ENCODE measurements at regions not wholly inside any gene's neighbourhood (a gene's known extent, or its start where the extent isn't known, plus 50 kb on each side); places are given as distances from the start of the nearest gene placed in this dataset.
"Not testable (repeated sequence)": the region's sequence is repeated elsewhere in the genome, so short reads cannot be mapped to it uniquely, and the experiment has no call there.

DNA sequence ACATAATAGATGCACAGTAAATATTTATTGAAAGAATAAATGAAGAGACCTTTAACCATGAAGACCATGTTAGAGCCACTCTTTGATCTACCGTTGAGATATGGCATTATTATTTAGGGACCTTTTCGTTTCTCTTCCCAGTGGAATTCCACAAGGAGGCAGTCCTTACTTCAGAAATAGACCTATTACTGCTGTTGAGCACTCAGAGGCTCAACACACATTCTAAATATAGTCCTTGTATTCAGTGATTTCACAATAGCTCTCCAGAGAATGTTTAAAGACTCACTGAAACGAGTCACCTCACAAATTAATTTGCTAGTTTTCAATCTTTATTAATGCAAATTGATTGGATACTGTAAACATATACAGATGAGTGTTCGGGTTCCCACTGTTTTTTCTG lies 603.8 kb downstream of the CDH8 start:
- no peak for DNase-seq (ENCODE audit: low read depth)

DNA sequence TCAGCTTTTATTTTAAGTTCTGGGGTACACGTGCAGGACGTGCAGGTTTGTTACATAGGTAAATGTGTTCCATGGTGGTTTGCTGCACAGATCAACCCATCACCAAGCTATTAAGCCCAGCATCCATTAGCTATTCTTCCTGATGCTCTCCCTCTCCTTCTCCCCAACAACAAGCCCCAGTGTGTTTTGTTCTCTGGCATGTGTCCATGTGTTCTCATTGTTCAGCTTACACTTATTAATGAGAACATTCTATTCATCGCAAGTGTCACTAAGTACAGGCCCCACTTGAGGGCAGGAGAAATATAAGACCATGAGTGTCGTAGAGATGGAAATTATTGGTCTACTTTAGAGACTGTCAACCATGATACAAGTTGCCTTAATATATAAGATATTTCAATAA lies 615.1 kb downstream of the CDH8 start:
- DNase-seq (ENCODE audit: low read depth) = no peak

DNA sequence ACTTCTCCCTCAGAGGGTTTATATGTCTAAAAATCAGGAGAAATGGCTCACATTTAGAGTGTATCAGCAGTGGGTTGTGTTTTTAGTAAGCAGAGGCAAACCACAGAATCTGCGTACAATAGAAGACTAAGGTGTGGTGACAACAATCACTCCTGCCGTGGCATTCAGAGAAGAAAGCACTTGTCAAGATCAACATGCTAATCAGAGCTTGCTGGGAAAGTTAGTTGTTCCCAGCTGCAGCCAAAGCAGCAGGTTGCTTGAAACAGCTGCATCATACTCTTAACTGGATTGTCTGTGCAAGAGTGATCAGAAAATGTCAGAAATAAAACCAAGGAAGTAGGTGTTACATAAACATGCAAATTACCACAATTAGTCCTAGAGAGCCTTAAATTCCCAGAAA lies 616.4 kb downstream of the CDH8 start:
- no peak for DNase-seq (ENCODE audit: low read depth)

DNA sequence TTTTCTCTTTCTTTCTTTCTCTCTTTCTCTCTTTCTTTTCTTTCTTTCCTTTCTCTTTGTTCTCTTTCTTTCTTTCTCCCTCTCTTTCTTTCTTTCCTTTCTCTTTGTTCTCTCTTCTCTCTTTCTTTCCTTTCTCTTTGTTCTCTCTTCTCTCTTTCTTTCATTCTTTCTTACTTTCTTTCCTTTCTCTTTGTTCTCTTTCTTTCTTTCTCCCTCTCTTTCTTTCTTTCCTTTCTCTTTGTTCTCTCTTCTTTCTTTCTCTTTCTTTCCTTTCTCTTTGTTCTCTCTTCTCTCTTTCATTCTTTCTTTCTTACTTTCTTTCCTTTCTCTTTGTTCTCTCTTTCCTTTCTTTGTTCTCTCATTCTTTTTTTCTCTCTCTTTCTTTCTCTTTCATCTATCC lies 617.4 kb downstream of the CDH8 start:
- not testable (repeated sequence) for DNase-seq (ENCODE audit: low read depth)

DNA sequence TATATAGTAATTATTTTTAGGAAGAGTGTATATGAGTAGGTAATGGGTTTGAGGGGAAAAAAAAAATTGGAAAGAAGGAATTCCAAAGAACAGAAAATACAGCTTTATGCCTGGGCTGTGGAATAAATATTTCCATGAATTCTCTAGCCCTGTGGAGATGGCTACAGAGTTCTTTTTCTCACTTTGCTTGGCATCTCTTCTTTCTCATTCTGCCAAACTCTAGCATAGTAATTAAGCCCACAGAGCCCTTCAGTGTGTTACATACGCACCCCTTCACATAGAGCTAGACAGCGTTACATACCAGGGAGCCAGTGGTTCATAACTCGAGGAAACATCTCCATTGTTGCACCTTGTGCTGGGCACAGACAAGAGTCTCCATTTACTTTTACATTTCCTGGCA lies 621.1 kb downstream of the CDH8 start:
- no peak for DNase-seq (ENCODE audit: low read depth)

DNA sequence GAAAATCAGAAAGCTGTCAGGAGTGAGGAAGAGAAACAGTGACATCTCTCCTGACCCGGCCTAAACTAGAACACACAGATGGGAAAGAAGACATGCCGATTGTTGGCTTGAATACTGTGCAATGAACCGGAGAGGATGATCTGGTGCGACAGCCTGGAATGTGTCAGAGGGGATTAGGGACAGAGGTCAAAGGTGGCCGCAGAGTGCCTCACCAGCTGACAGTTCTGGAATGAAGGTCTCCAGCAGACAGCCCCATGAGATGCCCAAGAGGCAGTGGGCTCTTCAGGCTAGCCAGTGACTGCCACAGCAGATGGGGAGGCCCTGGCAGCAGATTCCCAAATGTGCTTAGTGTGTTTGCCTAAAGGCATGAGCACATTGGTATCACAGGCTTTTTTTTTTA lies 623.2 kb downstream of the CDH8 start:
- no peak for DNase-seq (ENCODE audit: low read depth)

DNA sequence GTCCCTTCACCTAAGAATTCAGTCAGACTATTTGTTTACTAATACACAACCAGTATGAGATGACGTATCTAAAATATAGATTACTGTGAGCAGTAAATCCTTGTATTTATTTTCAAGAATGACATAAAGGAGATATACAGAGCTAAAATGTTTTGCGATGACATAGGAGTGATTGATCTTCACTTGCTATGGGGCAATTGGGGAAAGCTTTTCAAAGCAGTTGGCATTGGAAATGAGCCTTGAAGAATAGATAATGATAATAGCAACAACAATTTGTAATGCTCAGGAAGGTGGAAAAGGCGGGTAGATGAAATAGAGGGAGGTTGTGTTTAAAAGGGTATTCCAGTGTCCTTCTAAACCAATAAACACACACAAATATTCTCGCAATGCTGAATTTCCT lies 623.7 kb downstream of the CDH8 start:
- DNase-seq (ENCODE audit: low read depth) = no peak

DNA sequence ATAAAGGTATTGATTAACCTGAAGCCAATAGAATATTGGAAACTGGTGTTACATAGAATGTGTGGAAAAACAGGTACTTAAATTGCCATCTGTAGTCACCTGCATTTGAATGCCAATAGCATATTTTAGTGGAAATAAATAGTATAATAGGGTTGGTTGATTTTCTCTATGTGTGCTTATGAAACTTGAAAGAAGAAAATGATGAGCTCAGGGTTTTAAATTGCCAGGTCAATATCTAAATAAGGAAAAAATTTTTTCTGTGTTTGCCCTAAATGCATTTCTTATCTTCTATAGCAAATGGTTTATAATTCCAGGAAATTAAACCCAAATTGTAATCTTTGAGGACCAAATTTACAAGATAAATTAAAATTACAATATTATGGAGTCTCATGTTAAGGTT lies 626.6 kb downstream of the CDH8 start:
- DNase-seq (ENCODE audit: low read depth) = no peak

DNA sequence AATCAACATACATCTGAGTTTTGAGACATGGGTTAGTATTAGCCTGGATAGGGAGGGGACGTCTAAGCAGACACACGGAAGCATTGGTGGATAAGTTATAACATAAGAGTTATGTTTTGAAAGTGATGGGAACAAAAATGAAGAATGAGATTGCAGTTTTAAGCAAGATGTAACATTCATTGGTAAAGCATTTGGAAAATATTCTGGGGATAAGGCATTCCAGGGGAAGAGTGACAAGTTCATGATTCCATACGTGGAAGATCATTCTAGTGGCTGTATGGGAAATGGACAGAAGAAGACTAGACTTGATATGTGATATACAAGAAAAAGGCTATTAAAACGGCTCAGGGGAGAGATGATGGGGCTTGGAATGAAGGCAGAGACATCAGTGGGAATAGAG lies 632.9 kb downstream of the CDH8 start:
- no peak for DNase-seq (ENCODE audit: low read depth)

DNA sequence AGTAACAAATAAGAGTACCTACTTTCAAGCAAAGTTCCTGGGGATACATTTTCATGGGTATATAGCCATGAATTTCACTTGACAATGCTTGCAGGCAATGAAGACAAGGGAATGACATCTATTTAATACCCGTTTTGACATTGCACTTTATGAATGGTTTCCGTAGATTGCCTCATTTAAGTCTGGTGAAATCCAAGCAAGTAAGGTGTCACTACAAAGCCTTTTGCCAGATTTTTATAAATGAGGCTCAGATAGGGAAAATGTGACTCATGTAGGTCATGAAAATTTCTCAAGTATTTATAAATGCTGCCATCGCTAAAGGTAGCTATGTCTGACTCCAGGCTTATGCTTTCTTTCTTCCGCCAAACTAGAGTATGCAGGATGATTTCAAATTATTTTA lies 644.3 kb downstream of the CDH8 start:
- DNase-seq (ENCODE audit: low read depth) = no peak

DNA sequence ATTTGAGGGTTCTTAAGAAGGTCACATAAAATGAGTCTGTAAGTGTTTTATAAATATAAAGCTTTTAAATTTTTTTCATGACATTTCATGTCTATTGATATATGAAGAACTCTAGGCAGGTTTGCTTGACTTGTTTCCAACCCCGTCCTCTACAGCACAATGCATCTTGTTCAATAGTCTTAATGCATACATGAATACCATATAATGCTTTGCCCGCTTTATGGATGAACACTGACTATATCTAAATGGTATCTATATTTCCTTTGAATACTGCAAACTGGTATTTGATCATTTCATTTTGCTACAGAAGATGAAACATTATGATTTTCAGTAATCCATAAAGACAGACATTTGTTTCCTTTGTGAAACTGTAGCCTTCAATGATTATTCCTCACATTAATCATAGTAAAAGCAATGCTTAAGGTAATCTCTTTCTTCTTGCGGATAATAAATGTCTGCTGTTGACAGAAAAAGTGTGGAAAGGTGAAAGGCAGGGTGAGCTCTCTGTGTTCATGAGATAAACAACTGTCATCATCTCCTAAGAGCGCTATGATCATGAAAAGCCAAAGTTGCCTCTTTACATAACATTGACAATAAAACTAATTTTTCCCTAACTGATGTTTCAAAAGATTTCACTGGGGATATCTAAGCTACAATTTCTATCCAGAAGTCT lies 645.1 kb downstream of the CDH8 start:
- no peak for DNase-seq (ENCODE audit: low read depth)

DNA sequence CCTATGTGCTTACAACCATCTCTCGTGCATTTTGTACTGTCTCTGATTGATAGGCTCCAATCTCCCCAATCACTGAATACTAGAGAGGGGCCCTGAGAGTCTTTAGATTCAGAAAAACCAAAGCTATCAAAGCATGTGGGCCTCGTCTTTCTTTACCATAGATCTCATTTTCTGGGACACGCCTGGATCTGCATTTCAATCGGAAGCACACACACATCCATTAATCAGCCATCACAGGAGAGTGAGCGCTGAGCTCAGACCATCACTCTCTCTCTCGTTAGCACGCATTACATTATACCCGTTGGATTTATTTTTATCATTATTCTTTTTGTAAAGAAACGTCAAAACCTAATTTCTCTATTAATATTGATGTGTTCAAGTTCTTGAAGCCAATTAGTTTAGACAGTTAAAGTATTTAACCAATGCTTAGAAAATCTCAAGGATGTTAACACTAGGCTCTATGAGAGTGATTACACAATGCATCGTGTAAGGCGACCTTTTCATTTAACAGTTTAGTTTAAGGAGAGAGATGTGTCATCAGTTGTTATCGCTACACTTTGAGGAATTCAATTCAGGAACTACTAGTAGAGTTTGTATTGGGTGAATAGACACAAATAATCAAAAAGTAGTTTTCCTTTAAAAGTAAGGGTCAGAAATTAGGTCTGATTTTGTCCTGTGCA lies 650.7 kb downstream of the CDH8 start:
- no peak for DNase-seq (ENCODE audit: low read depth)

DNA sequence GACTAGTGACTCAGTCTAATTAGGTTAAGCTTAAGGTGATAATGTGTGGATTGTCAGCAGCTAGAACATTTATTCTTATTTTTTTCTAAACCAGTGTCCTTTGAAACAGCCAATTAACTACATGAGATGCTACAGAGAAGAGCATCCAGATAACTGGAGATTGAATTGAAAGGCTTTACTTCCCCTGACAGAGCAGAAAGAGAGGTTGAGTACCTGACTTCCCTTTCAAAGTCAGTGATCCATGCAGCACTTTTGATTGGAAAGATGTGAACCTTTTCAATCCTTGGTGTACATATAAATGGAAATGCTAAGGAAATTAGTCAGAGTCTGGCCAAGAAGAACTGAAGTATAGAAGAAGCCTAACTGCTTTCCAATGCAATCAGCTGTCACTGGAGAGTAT lies 653.8 kb downstream of the CDH8 start:
- DNase-seq (ENCODE audit: low read depth) = no peak

DNA sequence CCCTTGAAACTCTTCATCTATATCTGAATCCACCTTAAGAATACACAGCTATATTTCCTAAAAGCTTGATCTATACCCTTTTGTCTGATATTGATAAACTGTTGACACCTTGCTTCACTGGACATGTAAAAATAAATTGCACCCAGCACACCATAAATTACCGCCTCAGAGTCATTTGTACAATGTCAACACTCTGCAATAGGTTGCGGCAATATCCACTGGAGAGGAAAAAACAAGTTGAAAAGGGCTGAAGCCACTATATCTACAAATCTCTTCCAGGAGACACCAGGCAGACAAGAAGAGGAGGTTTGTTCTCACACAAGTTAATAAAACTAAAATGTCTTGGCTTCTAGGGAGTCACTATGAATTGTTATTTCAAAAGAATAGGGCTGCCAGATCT lies 656.9 kb downstream of the CDH8 start:
- DNase-seq (ENCODE audit: low read depth) = no peak

DNA sequence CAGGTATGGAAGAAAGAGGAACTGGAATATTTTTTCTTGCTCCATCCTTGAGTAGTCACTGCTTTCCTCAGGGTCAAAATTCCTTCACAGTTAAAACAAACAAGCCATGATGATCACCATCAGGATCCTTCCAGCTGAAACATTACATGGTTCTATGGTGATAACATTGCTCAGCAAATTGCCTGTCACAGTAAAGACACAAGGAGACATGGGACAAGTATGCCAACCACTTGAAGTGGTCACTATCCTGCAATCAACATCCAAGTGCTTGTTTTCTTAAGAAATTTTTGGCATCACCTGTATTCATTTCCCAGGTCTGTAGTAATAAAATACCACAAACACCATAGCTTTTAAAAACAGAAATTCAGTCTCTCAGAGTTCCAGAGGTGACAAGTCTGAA lies 662.2 kb downstream of the CDH8 start:
- DNase-seq (ENCODE audit: low read depth) = no peak

DNA sequence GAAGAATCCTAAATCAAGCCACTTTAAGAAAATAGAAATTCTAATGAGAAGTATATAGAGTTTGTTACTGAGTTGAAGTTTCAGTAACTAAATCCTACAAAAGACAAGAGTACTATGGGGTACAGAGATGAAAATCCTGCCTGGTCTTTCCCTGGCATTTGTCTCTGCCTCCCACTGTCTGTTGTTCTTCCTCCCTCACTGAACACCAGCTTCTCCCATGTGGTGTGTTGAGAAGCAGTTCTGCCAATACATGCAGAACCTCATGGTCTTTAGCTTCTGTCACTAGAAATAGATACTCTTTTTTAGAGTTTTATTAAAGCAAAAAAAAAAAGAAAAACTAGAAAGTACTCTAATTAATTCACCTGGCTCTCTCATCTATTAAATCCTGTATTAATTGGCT lies 664.4 kb downstream of the CDH8 start:
- DNase-seq (ENCODE audit: low read depth) = no peak

DNA sequence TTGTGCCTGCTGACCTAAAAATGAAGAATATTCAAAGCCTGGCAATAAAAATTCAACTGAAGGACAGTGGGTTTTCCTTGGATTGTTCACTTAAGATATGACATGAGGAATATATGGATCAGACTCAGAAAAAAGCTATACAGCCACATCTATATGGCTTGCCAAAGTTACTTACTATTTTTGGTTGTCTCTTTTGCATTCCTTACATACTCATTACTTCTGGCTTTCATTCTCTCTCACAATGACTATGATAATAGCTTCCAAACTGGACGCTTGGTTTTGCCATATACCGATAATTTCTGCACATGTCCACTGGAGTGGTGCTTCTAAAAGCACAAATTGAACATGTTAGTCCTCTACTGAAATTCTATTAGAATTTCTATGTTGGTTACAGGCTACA lies 664.9 kb downstream of the CDH8 start:
- DNase-seq (ENCODE audit: low read depth) = no peak

DNA sequence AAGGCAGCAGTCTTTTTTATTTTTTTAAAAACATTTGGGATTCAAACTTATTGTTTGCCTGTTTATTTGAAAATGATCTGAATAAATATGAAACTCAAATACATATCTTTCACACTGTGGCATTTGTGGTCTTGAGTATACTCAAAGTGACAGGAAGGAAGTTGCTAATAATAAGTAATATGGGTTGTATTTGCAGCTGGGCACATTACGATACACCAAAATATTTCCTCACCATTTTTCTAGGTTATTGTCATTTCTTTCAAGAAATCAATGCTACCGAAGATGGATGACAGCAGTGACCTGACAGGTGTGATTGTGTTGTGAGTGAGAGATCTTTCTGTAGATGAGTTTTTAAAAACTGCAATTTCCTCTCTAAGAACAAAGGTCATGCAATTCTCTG lies 665.7 kb downstream of the CDH8 start:
- no peak for DNase-seq (ENCODE audit: low read depth)

DNA sequence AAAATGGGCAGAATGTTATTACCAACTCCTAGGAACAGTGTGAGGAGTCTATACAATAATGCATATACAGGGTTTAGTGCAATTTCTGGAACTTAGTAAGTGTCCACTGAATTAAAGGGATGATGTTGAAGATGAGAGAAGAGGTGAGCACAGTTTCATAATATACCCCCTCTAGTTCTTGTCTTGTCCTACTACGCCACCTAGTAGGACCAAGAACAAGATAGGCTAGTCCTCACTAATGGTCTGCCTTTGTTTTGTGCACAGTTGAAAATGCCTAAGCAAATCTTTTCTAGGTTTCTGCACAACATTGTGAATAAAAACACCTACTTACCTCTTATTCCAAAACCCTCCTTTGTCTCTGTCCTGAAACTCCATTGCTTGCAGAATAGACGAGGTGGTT lies 670.2 kb downstream of the CDH8 start:
- DNase-seq (ENCODE audit: low read depth) = no peak

DNA sequence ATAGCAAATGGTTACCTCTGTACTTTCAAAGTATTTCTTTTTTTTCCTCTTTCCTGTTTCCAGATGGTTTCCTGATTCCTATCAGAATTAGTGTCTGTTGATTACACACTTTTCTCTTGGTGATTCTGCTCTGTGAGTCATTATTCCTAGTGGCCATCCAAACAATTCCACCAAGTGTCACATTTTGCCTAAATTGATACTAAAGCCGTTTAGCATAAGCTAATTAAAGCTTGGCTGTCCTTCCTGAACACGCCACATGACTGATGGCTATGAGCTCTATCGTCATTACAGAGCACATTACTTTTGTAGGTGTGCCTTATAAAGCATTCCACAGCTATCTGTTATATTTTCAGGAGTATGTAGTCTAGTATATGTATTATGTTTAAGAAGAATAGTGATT lies 671.2 kb downstream of the CDH8 start:
- no peak for DNase-seq (ENCODE audit: low read depth)

DNA sequence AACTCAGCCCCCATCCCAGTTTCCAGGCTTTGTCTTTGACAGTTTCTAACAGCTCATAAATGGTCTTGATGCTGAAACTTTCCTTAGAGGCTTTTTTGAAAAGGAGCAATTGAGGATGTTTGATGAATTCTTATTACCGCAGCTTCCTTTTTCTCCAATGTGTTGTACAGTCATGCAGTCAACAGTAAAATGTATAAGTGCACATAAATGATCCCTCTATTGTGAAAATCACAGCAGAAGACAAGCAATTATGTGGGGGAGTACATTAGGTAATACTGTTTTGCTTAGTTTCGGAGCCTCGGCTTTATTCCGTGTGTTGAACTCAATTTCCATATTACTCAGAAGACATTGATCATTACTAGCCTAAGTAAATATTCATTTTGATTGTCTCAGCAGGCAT lies 673.7 kb downstream of the CDH8 start:
- no peak for DNase-seq (ENCODE audit: low read depth)

DNA sequence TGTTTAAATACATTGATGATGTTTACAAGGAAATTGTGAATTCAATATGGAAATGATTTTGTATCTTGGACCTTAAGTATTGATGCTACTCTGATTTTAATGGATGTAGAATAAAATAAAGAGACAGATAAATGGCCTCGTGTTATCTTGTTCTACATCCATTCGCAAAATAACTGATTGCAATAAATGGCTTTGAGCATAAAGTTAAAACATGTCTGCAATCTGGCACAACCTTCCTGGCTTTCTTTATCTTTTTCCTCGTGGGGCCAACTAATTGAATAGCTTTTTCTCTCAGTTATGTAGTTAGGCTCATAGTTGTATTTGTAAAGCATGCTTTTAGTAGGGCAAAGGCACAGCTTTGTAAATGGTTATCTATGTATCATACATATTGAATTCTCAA lies 691.4 kb downstream of the CDH8 start:
- no peak for DNase-seq (ENCODE audit: low read depth)

DNA sequence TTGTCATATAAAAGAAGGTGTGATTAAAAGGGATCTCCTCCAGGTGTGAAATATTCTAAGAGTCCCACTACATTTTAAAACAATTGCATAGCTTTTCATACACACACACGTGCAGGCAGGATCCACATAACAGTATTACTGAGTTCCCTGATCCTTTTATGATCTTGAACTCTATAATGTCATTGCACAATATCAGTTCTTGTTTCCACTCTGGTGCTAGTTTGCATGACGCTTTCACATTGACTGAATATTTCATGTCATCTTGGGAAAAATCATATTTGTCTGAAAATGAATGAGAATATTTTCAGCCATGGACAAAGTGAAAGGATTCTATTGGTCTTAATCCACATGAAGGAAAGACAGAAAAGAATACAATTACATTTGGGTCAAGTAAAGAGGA lies 703.8 kb downstream of the CDH8 start:
- DNase-seq (ENCODE audit: low read depth) = no peak

DNA sequence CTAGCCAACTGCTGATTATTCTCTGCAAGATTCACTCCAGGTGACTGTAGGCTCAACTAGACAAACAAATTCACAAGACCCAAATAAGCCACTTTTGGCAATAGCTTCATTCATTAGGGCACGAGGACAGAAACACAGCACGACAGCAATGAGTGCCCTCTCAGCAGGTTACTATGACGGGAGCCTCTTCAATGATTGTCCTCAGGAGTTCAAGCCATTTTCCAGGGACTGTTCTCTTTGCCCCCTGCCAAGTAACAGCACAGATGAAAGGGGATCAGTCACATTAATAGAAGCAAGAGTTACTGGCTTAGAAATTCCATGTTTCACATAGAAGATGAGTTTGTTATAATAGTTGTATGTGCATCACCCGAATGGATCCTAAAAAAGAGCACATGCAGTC lies 712.2 kb downstream of the CDH8 start:
- no peak for DNase-seq (ENCODE audit: low read depth)

Data from iris pigment epithelial cell (primary cell).